SU-DHL-6 (cell line): ENCODE measurements at regions not wholly inside any gene's neighbourhood (a gene's known extent, or its start where the extent isn't known, plus 50 kb on each side); places are given as distances from the start of the nearest gene placed in this dataset.

Source experiments
- EZH2phosphoT487 ChIP-seq: fragments of 200-600 bp; sonication (generic), shearing (Covaris generic); conservative IDR thresholded peaks from 2 replicates; pipeline ENCODE4 v1.6.1; 2018; ENCODE audit warnings: mild to moderate bottlenecking, antibody characterized with exemption, low read length, moderate library complexity, mixed read lengths
- TF ChIP-seq, protein P1 (sequence below): fragments of 200-600 bp; sonication (generic); IDR thresholded peaks from one replicate; pipeline ENCODE4 v1.5.1; 2017; ENCODE audit warnings: antibody characterized with exemption, mild to moderate bottlenecking, low read length, moderate library complexity; ENCODE audit not compliant: insufficient read depth, poor library complexity, severe bottlenecking

GRCh38 chr2:145864501-145864900, 1344.6 kb upstream of the ZEB2 start:
- TF ChIP-seq, protein P1, sequence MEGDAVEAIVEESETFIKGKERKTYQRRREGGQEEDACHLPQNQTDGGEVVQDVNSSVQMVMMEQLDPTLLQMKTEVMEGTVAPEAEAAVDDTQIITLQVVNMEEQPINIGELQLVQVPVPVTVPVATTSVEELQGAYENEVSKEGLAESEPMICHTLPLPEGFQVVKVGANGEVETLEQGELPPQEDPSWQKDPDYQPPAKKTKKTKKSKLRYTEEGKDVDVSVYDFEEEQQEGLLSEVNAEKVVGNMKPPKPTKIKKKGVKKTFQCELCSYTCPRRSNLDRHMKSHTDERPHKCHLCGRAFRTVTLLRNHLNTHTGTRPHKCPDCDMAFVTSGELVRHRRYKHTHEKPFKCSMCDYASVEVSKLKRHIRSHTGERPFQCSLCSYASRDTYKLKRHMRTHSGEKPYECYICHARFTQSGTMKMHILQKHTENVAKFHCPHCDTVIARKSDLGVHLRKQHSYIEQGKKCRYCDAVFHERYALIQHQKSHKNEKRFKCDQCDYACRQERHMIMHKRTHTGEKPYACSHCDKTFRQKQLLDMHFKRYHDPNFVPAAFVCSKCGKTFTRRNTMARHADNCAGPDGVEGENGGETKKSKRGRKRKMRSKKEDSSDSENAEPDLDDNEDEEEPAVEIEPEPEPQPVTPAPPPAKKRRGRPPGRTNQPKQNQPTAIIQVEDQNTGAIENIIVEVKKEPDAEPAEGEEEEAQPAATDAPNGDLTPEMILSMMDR = no peak
- no peak for TF ChIP-seq EZH2phosphoT487
